GM18951 (cell line): ENCODE measurements at regions not wholly inside any gene's neighbourhood (a gene's known extent, or its start where the extent isn't known, plus 50 kb on each side); places are given as distances from the start of the nearest gene placed in this dataset.
"Not testable (repeated sequence)": the region's sequence is repeated elsewhere in the genome, so short reads cannot be mapped to it uniquely, and the experiment has no call there.

Experiments
- POLR2A ChIP-seq: IDR thresholded peaks from 4 replicates; pipeline ENCODE4 v1.6.1; 2011; ENCODE audit warnings: mild to moderate bottlenecking; ENCODE audit not compliant: insufficient read length, insufficient read depth; ENCODE audit errors: extremely low read depth
- in situ Hi-C: fragments of 300-500 bp; cut with MboI; formaldehyde crosslinking; loops from one replicate; pipeline ENCODE4 v1.12.0; 2022; ENCODE audit warnings: low sequenced_read_pairs, mixed read lengths, inconsistent platforms; ENCODE audit not compliant: unreplicated experiment

DNA sequence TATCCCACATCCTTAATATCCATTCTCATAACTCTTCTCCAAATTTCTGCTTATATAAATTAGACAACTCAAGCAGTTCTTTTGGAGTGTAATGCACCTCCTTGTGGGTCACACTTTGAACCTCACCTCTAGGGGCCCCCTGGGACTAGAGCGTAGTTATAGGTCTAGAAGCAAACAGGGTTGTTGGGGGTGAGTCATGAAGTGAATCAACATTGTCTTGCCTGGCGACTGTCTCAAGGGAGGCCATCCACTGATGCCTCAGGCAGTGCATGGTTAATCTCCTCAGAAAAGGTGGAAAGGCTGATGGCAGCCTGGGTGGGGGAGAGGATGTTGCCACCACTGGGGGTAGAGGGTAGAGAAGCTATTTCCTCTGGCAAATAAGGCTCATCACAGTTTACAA lies 129.1 kb downstream of the TNFRSF21 start:
- in situ Hi-C loops, result no loop called here
- no peak for TF ChIP-seq POLR2A

DNA sequence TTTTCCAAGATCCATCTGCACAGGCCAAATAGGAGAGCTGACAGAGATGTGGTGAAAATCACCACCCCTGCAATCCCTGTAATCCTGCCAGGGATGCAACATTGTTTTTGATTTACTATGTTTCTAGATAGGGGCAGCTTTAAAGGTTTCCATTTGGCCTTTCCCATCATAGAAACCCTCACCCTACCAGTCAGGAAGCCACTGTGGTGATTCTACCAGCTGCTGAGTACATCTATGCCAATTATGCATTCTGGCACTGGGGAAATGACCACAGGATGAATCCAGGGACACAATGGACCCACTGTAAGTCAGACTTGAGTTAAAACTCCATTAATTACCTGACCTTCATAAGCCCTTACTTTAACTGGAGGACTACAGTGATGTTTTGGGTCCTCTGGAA lies 130.4 kb downstream of the TNFRSF21 start:
- no peak for TF ChIP-seq POLR2A
- in situ Hi-C loops, result no loop called here

GRCh38 chr6:47175656-47176055 lies 133.5 kb upstream of the ADGRF1 start:
- in situ Hi-C loops, result no loop called here

GRCh38 chr6:47174502-47175023 lies 132.4 kb upstream of the ADGRF1 start:
- in situ Hi-C loops, result no loop called here
- no peak for TF ChIP-seq POLR2A

More at GRCh38 chr6:47175656-47176055, 133.5 kb upstream of the ADGRF1 start:
- no peak for TF ChIP-seq POLR2A

- in situ Hi-C loops, result not testable (repeated sequence)
Measured at GRCh38 chr6:47174063-47174462, 131.9 kb upstream of the ADGRF1 start.

GRCh38 chr6:47173145-47173544 lies 131.0 kb upstream of the ADGRF1 start:
- in situ Hi-C loops, result not testable (repeated sequence)

DNA sequence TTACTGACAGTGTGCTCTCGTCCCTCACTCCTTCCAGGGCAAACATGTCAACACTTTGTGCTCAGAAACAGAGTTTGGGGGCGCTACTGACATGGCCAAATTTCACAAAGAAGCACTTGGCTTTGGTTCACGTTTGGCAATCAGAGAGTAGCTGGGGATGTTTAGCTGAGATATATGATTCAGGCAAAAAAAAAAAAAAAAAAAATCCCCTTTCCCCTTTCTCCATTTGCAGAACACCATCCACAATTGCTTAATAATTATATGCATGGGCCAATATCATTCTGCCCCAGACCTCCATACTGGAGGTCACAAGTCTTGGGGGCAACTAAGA lies 128.4 kb upstream of the ADGRF1 start:
- in situ Hi-C loops, result no loop called here
- TF ChIP-seq POLR2A, result no peak

DNA sequence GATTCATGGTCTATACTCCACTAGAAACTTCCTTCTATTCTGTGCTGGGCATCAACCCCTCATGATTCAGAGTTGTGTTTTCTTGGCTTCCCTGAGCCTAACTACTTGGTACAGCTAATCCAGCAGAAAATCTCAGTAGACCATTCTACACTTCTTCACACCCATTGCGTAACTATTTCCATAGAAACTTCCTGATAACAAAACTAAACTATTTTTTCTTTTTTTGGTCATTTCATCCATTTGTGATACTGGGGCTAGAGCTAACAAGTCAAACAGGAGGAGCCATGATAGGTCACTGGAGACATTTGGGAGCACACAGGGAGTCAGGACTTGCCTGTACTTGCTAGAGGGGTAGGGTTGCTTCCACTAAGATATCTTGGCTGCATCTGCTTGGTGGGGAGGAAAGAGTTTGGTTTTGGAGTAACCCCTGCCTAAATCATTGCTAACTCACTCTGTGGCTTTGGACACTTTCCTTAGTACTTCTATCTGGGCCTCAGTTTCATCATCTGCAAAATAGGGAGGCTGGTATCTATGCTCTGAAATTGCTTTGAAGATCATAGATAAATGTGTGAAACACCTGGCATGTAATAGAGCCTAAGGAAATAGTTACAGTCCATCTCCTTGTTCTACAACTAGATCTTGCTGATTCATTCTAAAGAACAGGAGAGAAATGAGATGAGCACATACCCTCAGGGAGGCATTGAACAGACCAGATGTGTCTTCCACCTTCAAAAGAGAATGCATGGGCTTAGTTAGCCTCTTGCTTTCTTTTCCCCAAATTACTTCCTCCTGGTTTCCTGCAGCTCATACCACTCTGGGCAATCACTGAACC lies 127.9 kb upstream of the ADGRF1 start:
- no peak for TF ChIP-seq POLR2A
- in situ Hi-C loops, result no loop called here

- in situ Hi-C loops, result no loop called here
Measured at GRCh38 chr6:47168180-47168579, 126.0 kb upstream of the ADGRF1 start.

DNA sequence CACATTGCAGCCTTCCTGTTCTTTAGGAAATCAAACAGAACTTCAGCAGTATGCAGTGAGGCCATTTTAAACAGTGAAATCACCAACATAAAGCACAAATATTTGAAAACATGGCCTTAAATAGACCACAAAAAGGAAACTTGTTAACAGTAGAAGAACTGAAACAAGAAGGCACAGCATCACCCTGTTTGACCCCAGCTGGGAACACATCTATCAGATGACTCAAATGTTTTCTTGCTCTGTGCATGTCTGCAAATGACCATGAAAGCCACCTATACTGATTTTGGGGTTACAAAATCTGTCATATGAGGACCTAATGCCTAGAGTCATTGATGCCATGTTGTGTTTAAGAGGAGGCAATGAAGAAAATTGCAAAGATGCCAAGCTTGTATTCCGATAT lies 123.8 kb upstream of the ADGRF1 start:
- in situ Hi-C loops, result no loop called here
- no peak for TF ChIP-seq POLR2A

More at GRCh38 chr6:47168180-47168579, 126.0 kb upstream of the ADGRF1 start:
- TF ChIP-seq POLR2A, result no peak

GRCh38 chr6:47164877-47165276 lies 122.7 kb upstream of the ADGRF1 start:
- no peak for TF ChIP-seq POLR2A
- in situ Hi-C loops, result no loop called here

DNA sequence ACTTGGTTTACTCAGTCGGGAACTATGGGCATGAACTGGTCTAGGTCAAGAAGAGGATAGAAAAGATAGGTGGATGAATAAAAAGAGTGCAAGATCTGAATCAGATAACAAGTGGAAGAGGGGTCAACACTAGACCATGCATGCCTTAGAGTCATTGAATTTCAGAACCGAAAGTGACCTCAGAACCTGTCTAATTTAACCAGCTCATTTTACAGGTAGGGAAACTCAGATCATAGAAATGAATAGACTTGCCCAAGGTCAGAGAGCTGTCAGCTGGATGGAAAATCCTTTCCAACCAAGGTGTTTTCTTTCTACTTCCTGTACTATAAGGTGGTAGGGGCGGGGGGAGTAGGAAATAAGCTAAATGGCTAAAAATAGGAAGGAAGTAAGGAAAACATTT lies 121.4 kb upstream of the ADGRF1 start:
- in situ Hi-C loops, result no loop called here
- TF ChIP-seq POLR2A, result no peak

DNA sequence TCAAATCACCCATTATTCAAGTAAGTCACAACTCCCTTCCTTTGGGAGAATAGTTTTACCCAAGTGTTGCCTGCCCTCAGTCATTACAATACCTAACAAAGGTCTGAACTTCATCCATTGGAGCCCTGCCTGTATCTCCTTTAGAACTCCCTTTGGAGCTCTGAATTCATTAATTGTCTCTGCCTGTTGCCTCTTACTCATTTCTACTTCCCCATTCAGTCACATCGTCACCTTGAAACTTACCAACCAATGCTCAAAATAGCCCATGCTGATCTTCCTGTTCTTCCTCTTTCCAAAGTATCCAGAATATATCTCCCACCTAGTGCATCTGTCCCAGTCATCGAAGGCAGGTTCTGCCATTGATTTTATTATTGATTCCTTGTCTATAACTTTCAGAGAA lies 120.7 kb upstream of the ADGRF1 start:
- TF ChIP-seq POLR2A, result no peak
- in situ Hi-C loops, result no loop called here

GRCh38 chr6:47162231-47162630 lies 120.1 kb upstream of the ADGRF1 start:
- in situ Hi-C loops, result no loop called here
- TF ChIP-seq POLR2A, result no peak
